GM23248 (cell line): ENCODE measurements at regions not wholly inside any gene's neighbourhood (a gene's known extent, or its start where the extent isn't known, plus 50 kb on each side); places are given as distances from the start of the nearest gene placed in this dataset.

Experiments
- EZH2 ChIP-seq: fragments of 200-600 bp; sonication (generic); IDR thresholded peaks from 2 replicates; pipeline ENCODE4 v1.6.1; 2018; ENCODE audit warnings: antibody characterized with exemption, mild to moderate bottlenecking; ENCODE audit not compliant: insufficient read depth, poor library complexity, severe bottlenecking
- EZH2phosphoT487 ChIP-seq: fragments of 200-600 bp; sonication (generic); IDR thresholded peaks from 2 replicates; pipeline ENCODE4 v1.6.1; 2018; ENCODE audit warnings: antibody characterized with exemption, moderate library complexity, mild to moderate bottlenecking, low read depth; ENCODE audit not compliant: insufficient read depth

DNA sequence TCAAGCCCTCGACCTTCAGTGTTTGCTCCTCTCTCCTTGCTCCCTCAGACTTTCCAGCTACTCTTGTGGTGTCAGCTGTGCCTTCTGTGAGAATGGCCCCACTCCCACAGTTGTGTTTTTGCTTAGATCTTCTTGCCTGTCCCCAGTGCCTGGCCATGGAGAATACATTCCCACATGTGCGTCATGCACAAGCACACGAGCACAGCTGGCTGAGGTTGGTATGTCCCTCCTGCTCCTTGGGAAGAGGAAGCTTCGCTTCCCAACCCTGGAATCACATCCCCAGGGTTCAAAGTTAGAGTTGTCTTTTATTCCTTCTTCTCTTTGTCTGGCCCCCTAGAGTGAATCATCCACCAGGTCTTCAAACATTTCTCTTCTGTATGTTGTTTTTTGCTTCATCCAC lies 518.6 kb downstream of the CCDC171 start:
- TF ChIP-seq EZH2 (no peak), EZH2phosphoT487 (no peak)
